ENCODE measurements at regions not wholly inside any gene's neighbourhood (a gene's known extent, or its start where the extent isn't known, plus 50 kb on each side); places are given as distances from the start of the nearest gene placed in this dataset.

DNA sequence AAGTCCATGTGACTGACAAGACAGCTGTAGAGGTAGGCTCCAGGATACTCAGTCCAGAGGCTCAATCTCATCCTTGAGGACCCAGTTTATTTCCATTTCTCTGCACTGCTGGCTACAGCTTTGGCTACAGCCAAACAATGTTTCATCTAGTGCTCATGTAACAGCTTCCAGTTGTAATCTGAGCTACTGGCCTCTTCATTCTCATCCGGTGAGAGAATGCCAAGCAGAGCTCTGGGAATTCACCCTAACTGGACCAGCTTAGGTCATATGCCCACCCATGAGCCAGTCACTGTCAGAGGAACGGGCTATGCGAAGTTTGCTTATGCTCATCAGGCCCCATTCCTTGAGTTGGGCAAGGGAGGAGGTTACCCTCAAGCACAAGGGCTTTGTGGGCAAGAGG lies 192.9 kb downstream of the EVX1 start (continued):
- no peak for TF ChIP-seq ZNF710 (CRISPR knock-in tag; IDR thresholded peaks at IDR 0.05; ENCODE audit: borderline replicate concordance)
- no peak for TF ChIP-seq PAX8 (CRISPR knock-in tag; IDR thresholded peaks at IDR 0.05; ENCODE audit: borderline replicate concordance)
- no peak for TF ChIP-seq U2AF1 (optimal IDR thresholded peaks at IDR 0.05; ENCODE audit: low read depth, low read length)

GRCh38 chr7:27438881-27439589 lies 196.4 kb downstream of the EVX1 start:
- 21% methylated on average over 6 of the region's 6 CpGs for WGBS (ENCODE audit: low lambda C conversion rate)
- POLR2A ChIA-PET, result no interaction called here
- TF ChIP-seq TEAD3 (CRISPR knock-in tag; optimal IDR thresholded peaks at IDR 0.05; ENCODE audit: borderline replicate concordance) (no peak), ZNF788 (CRISPR knock-in tag; IDR thresholded peaks at IDR 0.05; ENCODE audit: borderline replicate concordance) (no peak), TEF (CRISPR knock-in tag; IDR thresholded peaks at IDR 0.05) (no peak), STAG1 (CRISPR knock-in tag; IDR thresholded peaks at IDR 0.05) (no peak), ZNF552 (CRISPR knock-in tag; IDR thresholded peaks at IDR 0.05; ENCODE audit: borderline replicate concordance) (no peak), SALL2 (CRISPR knock-in tag; IDR thresholded peaks at IDR 0.05) (no peak), EED (CRISPR knock-in tag; IDR thresholded peaks at IDR 0.05) (no peak), ZBTB7A (CRISPR knock-in tag; IDR thresholded peaks at IDR 0.05) (no peak), ELF3 (CRISPR knock-in tag; IDR thresholded peaks at IDR 0.05) (no peak), FOXO4 (CRISPR knock-in tag; conservative IDR thresholded peaks at IDR 0.05) (no peak), HMGXB3 (CRISPR knock-in tag; IDR thresholded peaks at IDR 0.05; ENCODE audit: borderline replicate concordance) (no peak), ZNF605 (CRISPR knock-in tag; IDR thresholded peaks at IDR 0.05) (no peak)

More at GRCh38 chr7:27438881-27439589, 196.4 kb downstream of the EVX1 start:
- no peaks in the 10 kb centered on the region for H3K79me2 ChIP-seq (ENCODE audit: insufficient read depth, low read length)
- H2AFZ ChIP-seq (ENCODE audit: low read length), result no peak overlapping the region
- intact Hi-C loops (cut with micrococcal nuclease; ENCODE audit: unreplicated experiment) (no loop called here), in situ Hi-C loops (cut with HindIII; ENCODE audit: extremely low pct_ligation_motif_present, low pct_unique_long_range_greater_than_20kb) (no loop called here)
- no peaks in the 10 kb centered on the region for H4K20me1 ChIP-seq (ENCODE audit: insufficient read depth, low read length)
- FAIRE-seq (no peak), ATAC-seq (no peak), DNase-seq (ENCODE audit: low spot score) (no peak)
- no peak overlapping the region for H3K27ac ChIP-seq (ENCODE audit: extremely low read length, insufficient read depth, low read length)
- no TSS peak for BruUV-seq (replicated peaks)
- H3K4me1 ChIP-seq (ENCODE audit: insufficient read depth, low read length), result no peaks in the 10 kb centered on the region
- H3K9me3 ChIP-seq (ENCODE audit: low read length), result no peaks in the 10 kb centered on the region
- no peaks in the 10 kb centered on the region for H3K36me3 ChIP-seq (replicated peaks in 1 of 2; ENCODE audit: control insufficient read depth in 1 of 2, insufficient read depth in 2 of 2, low read length in 2 of 2)
- CTCF ChIA-PET (ENCODE audit: low intra/inter-chr PET ratio, low total read pairs), result no interaction called here
- no peak overlapping the region for H3K9ac ChIP-seq (ENCODE audit: insufficient read depth, low read depth, low read length)
- H3K27me3 ChIP-seq (ENCODE audit: control insufficient read depth in 1 of 2, insufficient read depth in 2 of 2, low read length in 2 of 2), result peaks cover 0 to 2% of the 10 kb centered on the region in 2 experiments; a peak in 1 of 5 replicates
- no peak overlapping the region for H3K4me2 ChIP-seq (ENCODE audit: low read depth, low read length)
- H3K4me3 ChIP-seq (replicated peaks in 1 of 3; ENCODE audit: insufficient read depth in 1 of 3, low read depth in 2 of 3, low read length in 3 of 3), result no peak overlapping the region
